ENCODE measurements at regions not wholly inside any gene's neighbourhood (a gene's known extent, or its start where the extent isn't known, plus 50 kb on each side); places are given as distances from the start of the nearest gene placed in this dataset.

GRCh38 chr1:95686217-95686616 is 452.2 kb downstream of the RWDD3 start:
- no peaks in the 10 kb centered on the region for H3K9me3 ChIP-seq (ENCODE audit: insufficient read depth, low read depth, low read length)
- no peak overlapping the region for H3K4me3 ChIP-seq (ENCODE audit: low read length, poor library complexity, severe bottlenecking)
- no peak overlapping the region for H2AFZ ChIP-seq (ENCODE audit: low read length)
- no peaks in the 10 kb centered on the region for H3K9me2 ChIP-seq (replicated peaks; ENCODE audit: low read depth, low read length)
- no peak overlapping the region for H3K9ac ChIP-seq (ENCODE audit: low read depth, low read length, poor library complexity, severe bottlenecking)
- no peaks in the 10 kb centered on the region for H4K20me1 ChIP-seq (ENCODE audit: insufficient read depth, low read length, poor library complexity, severe bottlenecking)
- H3K4me2 ChIP-seq (ENCODE audit: low read depth, low read length, poor library complexity, severe bottlenecking) = no peak overlapping the region
- no peaks in the 10 kb centered on the region for H3K27me3 ChIP-seq (ENCODE audit: insufficient read depth, low read length, poor library complexity, severe bottlenecking)
- H3K36me3 ChIP-seq (ENCODE audit: insufficient read depth, low read length) = no peaks in the 10 kb centered on the region
- no peaks in the 10 kb centered on the region for H3K4me1 ChIP-seq (ENCODE audit: insufficient read depth, low read length, poor library complexity, severe bottlenecking)
- H3F3A ChIP-seq (ENCODE audit: low read depth) = no peaks in the 10 kb centered on the region
- H3K79me2 ChIP-seq (ENCODE audit: insufficient read depth, low read length) = no peaks in the 10 kb centered on the region
- TF ChIP-seq CTCF (conservative IDR thresholded peaks at IDR 0.05; ENCODE audit: low read length) = no peak
- TF ChIP-seq EZH2phosphoT487 (IDR thresholded peaks at IDR 0.05; ENCODE audit: borderline replicate concordance) = no peak

DNA sequence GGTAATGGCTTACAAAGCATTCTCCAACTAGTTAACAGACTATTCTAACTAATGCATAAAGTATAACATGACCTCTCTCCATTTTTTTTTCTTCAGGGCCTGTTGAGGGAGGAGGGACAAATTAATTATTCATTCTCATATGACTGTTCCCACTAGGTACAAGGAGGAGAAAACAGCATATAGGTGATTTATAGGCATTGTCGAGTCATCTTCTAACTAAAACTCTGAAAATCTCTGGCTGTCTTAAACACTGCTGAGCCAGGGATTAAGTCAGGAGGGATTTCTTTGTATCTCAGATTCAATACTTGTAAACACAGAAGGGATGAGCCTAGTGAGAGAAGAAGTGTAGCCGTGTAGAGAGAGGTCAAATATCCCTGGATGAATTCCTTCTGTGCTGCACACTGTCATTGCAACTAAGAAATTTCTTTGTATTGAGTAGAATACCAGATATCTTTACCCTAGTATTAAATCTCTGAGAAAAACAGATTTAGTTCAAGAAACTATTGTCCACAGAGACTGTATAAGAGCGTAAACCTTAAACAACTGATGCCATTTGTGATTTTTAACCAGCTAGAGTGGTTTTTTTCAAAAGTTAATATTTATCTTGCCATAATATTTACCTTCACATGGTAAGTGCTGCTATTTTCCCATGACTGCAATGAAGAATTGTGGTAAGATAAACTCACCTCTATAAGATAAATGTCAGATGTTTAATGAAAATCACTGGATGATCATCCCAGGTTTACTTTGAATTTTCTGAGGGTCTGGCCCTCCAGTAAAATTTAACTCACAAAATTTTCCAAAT is 465.3 kb downstream of the RWDD3 start:
- no peaks in the 10 kb centered on the region for H3K79me2 ChIP-seq (ENCODE audit: insufficient read depth, low read length)
- H3K9me3 ChIP-seq (ENCODE audit: insufficient read depth, low read depth, low read length) = no peaks in the 10 kb centered on the region; the same call in 1 of the 2 replicates
- H3K9ac ChIP-seq (ENCODE audit: low read depth, low read length, poor library complexity, severe bottlenecking) = no peak overlapping the region
- no peaks in the 10 kb centered on the region for H3F3A ChIP-seq (ENCODE audit: low read depth)
- no peaks in the 10 kb centered on the region for H3K27me3 ChIP-seq (ENCODE audit: insufficient read depth, low read length, poor library complexity, severe bottlenecking)
- no peaks in the 10 kb centered on the region for H3K36me3 ChIP-seq (ENCODE audit: insufficient read depth, low read length)
- H3K4me2 ChIP-seq (ENCODE audit: low read depth, low read length, poor library complexity, severe bottlenecking) = no peak overlapping the region
- no peak overlapping the region for H2AFZ ChIP-seq (ENCODE audit: low read length)
- no peak overlapping the region for H3K4me3 ChIP-seq (ENCODE audit: low read length, poor library complexity, severe bottlenecking)
- H3K4me1 ChIP-seq (ENCODE audit: insufficient read depth, low read length, poor library complexity, severe bottlenecking) = no peaks in the 10 kb centered on the region
- TF ChIP-seq EZH2phosphoT487 (IDR thresholded peaks at IDR 0.05; ENCODE audit: borderline replicate concordance) = no peak
- TF ChIP-seq CTCF (conservative IDR thresholded peaks at IDR 0.05; ENCODE audit: low read length) = no peak
- no peaks in the 10 kb centered on the region for H4K20me1 ChIP-seq (ENCODE audit: insufficient read depth, low read length, poor library complexity, severe bottlenecking)
- H3K9me2 ChIP-seq (replicated peaks; ENCODE audit: low read depth, low read length) = no peaks in the 10 kb centered on the region

DNA sequence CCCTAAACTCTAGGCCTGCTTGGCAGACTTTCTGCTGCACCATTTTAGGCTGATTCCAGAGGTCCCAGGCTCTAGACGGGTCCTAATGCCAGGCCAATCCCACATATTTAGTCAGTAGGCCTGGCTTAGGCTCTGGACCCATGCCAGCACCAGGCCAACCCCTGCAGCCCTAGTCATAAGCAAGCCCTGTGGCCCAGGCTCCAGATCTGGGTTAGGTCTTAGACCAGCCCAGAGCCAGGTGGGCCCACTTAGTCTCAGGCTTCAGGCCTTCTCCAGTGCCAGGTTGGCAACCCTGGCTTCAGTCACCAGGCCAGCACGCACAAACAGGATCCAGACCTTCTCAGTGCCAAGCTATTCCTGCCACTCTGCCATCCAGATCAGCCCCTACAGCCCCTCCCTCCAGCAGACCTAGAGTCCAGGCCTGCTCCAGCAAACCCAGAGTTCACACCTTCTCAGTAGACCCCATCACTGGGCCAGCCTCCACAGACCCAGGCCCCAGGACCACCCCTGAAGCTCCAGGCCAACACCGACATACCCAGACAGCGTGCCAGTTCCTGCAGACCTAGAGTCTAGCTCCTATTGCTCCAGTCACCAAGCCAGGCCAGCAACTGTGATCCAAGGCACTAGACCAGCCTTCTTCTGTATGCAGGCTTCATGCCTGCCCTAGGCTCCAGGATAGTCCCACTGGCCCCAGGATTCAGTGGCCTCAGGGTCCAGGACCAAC is 467.6 kb downstream of the RWDD3 start:
- no peaks in the 10 kb centered on the region for H3F3A ChIP-seq (ENCODE audit: low read depth)
- no peak overlapping the region for H2AFZ ChIP-seq (ENCODE audit: low read length)
- no peaks in the 10 kb centered on the region; the same call in 1 of the 2 replicates for H3K9me3 ChIP-seq (ENCODE audit: insufficient read depth, low read depth, low read length)
- H3K9ac ChIP-seq (ENCODE audit: low read depth, low read length, poor library complexity, severe bottlenecking) = no peak overlapping the region
- H3K36me3 ChIP-seq (ENCODE audit: insufficient read depth, low read length) = no peaks in the 10 kb centered on the region
- no peak overlapping the region for H3K4me2 ChIP-seq (ENCODE audit: low read depth, low read length, poor library complexity, severe bottlenecking)
- no peaks in the 10 kb centered on the region for H3K4me1 ChIP-seq (ENCODE audit: insufficient read depth, low read length, poor library complexity, severe bottlenecking)
- no peak overlapping the region for H3K4me3 ChIP-seq (ENCODE audit: low read length, poor library complexity, severe bottlenecking)
- no peaks in the 10 kb centered on the region for H3K9me2 ChIP-seq (replicated peaks; ENCODE audit: low read depth, low read length)
- no peaks in the 10 kb centered on the region for H3K27me3 ChIP-seq (ENCODE audit: insufficient read depth, low read length, poor library complexity, severe bottlenecking)
- H3K79me2 ChIP-seq (ENCODE audit: insufficient read depth, low read length) = no peaks in the 10 kb centered on the region
- H4K20me1 ChIP-seq (ENCODE audit: insufficient read depth, low read length, poor library complexity, severe bottlenecking) = no peaks in the 10 kb centered on the region
- TF ChIP-seq EZH2phosphoT487 (IDR thresholded peaks at IDR 0.05; ENCODE audit: borderline replicate concordance) (no peak), CTCF (conservative IDR thresholded peaks at IDR 0.05; ENCODE audit: low read length) (no peak)
